ENCODE measurements at regions not wholly inside any gene's neighbourhood (a gene's known extent, or its start where the extent isn't known, plus 50 kb on each side); places are given as distances from the start of the nearest gene placed in this dataset.

- DNase-seq (ENCODE audit: extremely low spot score, unreplicated experiment), result no peak
- H3K27ac Mint-ChIP-seq (ENCODE audit: unreplicated experiment), result peak overlapping the region; percentile 21
- H3K4me3 Mint-ChIP-seq (ENCODE audit: unreplicated experiment), result peak overlapping the region; percentile 18
- peaks cover 24% of the 10 kb centered on the region for H3K9me3 Mint-ChIP-seq (ENCODE audit: unreplicated experiment)
- no peak for TF ChIP-seq CTCF (IDR thresholded peaks at IDR 0.05)
- peaks cover 4% of the 10 kb centered on the region for H3K36me3 Mint-ChIP-seq (ENCODE audit: unreplicated experiment)
- peaks cover 16% of the 10 kb centered on the region for H3K4me1 Mint-ChIP-seq (ENCODE audit: unreplicated experiment)
- H3K27me3 Mint-ChIP-seq (ENCODE audit: unreplicated experiment), result no peaks in the 10 kb centered on the region
Observed at GRCh38 chr7:120043250-120043649, 229.7 kb upstream of the KCND2 start.

GRCh38 chr7:120052884-120053382 is 220.0 kb upstream of the KCND2 start:
- peak overlapping the region; percentile 87 for H3K27ac Mint-ChIP-seq (ENCODE audit: unreplicated experiment)
- no peak for DNase-seq (ENCODE audit: extremely low spot score, unreplicated experiment)
- peaks cover 47% of the 10 kb centered on the region for H3K4me1 Mint-ChIP-seq (ENCODE audit: unreplicated experiment)

GRCh38 chr7:120053390-120053961 is 219.5 kb upstream of the KCND2 start:
- H3K4me3 Mint-ChIP-seq (ENCODE audit: unreplicated experiment), result no peak overlapping the region
- no peak for DNase-seq (ENCODE audit: extremely low spot score, unreplicated experiment)
- TF ChIP-seq CTCF (IDR thresholded peaks at IDR 0.05), result no peak
- H3K27me3 Mint-ChIP-seq (ENCODE audit: unreplicated experiment), result no peaks in the 10 kb centered on the region
- peaks cover 47% of the 10 kb centered on the region for H3K4me1 Mint-ChIP-seq (ENCODE audit: unreplicated experiment)
- H3K36me3 Mint-ChIP-seq (ENCODE audit: unreplicated experiment), result no peaks in the 10 kb centered on the region
- H3K27ac Mint-ChIP-seq (ENCODE audit: unreplicated experiment), result peak overlapping the region; percentile 87
- no peaks in the 10 kb centered on the region for H3K9me3 Mint-ChIP-seq (ENCODE audit: unreplicated experiment)

More at GRCh38 chr7:120052884-120053382, 220.0 kb upstream of the KCND2 start:
- Mint-ChIP-seq H3K27me3 (ENCODE audit: unreplicated experiment) (no peaks in the 10 kb centered on the region), H3K36me3 (ENCODE audit: unreplicated experiment) (no peaks in the 10 kb centered on the region), H3K4me3 (ENCODE audit: unreplicated experiment) (no peak overlapping the region), H3K9me3 (ENCODE audit: unreplicated experiment) (no peaks in the 10 kb centered on the region)
- no peak for TF ChIP-seq CTCF (IDR thresholded peaks at IDR 0.05)

- Mint-ChIP-seq H3K4me3 (ENCODE audit: unreplicated experiment) (no peak overlapping the region), H3K4me1 (ENCODE audit: unreplicated experiment) (peaks cover 47% of the 10 kb centered on the region), H3K27me3 (ENCODE audit: unreplicated experiment) (no peaks in the 10 kb centered on the region), H3K27ac (ENCODE audit: unreplicated experiment) (peak overlapping the region; percentile 56), H3K9me3 (ENCODE audit: unreplicated experiment) (no peaks in the 10 kb centered on the region), H3K36me3 (ENCODE audit: unreplicated experiment) (no peaks in the 10 kb centered on the region)
- DNase-seq (ENCODE audit: extremely low spot score, unreplicated experiment), result no peak
- no peak for TF ChIP-seq CTCF (IDR thresholded peaks at IDR 0.05)
Observed at GRCh38 chr7:120054376-120055100, 218.4 kb upstream of the KCND2 start.

GRCh38 chr7:120055300-120055699 is 217.7 kb upstream of the KCND2 start:
- Mint-ChIP-seq H3K36me3 (ENCODE audit: unreplicated experiment) (no peaks in the 10 kb centered on the region), H3K4me3 (ENCODE audit: unreplicated experiment) (no peak overlapping the region), H3K4me1 (ENCODE audit: unreplicated experiment) (peaks cover 47% of the 10 kb centered on the region), H3K9me3 (ENCODE audit: unreplicated experiment) (no peaks in the 10 kb centered on the region), H3K27me3 (ENCODE audit: unreplicated experiment) (no peaks in the 10 kb centered on the region), H3K27ac (ENCODE audit: unreplicated experiment) (no peak overlapping the region)
- DNase-seq (ENCODE audit: extremely low spot score, unreplicated experiment), result no peak
- no peak for TF ChIP-seq CTCF (IDR thresholded peaks at IDR 0.05)
